HepG2 (cell line): ENCODE measurements at regions not wholly inside any gene's neighbourhood (a gene's known extent, or its start where the extent isn't known, plus 50 kb on each side); places are given as distances from the start of the nearest gene placed in this dataset.

Experiments
- ATAC-seq: fragments of 200-7000 bp; cut with Tn5 transposase; 3 replicates; pipeline ENCODE4 v1.9.1; 2020; ENCODE audit warnings: mild to moderate bottlenecking, moderate library complexity
- BruUV-seq: library from RNA; stranded (reverse); fragments of 400-500 nt; replicated peaks from 2 replicates; lab custom pipeline; 2021; lab: Mats Ljungman, UMichigan
- CTCF ChIA-PET: fragments of 300-600 bp; formaldehyde crosslinking; extraction: SDS; loops from one replicate; lab custom pipeline; 2021; ENCODE audit warnings: low total read pairs, inconsistent platforms, low intra/inter-chr PET ratio; lab: Yijun Ruan, JAX
- POLR2A ChIA-PET: fragments of 350-600 bp; sonication (Branson Sonifier 250); formaldehyde crosslinking; loops from one replicate; lab custom pipeline; 2020; ENCODE audit warnings: antibody characterized with exemption, inconsistent platforms; lab: Yijun Ruan, JAX
- DNase-seq: peaks from one replicate; pipeline ENCODE4 v3.0.0-alpha.2; 2015; ENCODE audit warnings: low spot score
- FAIRE-seq: peaks from 3 replicates; lab custom pipeline; 2011; peaks lifted over from hg19 to GRCh38; lab: Jason Lieb, UNC
- H2AFZ ChIP-seq: one replicate; pipeline ENCODE4 v1.6.1; 2011; ENCODE audit warnings: low read length, inconsistent platforms
- H3K27ac ChIP-seq: fragments of 300-600 bp; 3 replicates; pipeline ENCODE4 v1.8.0; 2011; ENCODE audit warnings: mixed run types, mild to moderate bottlenecking, mixed read lengths, low read length, inconsistent platforms; ENCODE audit not compliant: insufficient read depth; ENCODE audit errors: extremely low read length
- H3K27me3 ChIP-seq, 2 experiments: fragments of 200-600 bp in 1 of 2; 2 replicates in 1 of 2; 3 replicates in 1 of 2; pipeline versions ENCODE4 v1.6.0 to v1.8.0; 2011; ENCODE audit warnings: low read length in 2 of 2, mild to moderate bottlenecking in 2 of 2, moderate library complexity in 2 of 2, inconsistent platforms in 1 of 2; ENCODE audit not compliant: insufficient read depth in 2 of 2, control insufficient read depth in 1 of 2
- H3K36me3 ChIP-seq, 2 experiments: fragments of 200-600 bp in 1 of 2; replicated peaks in 1 of 2; 2 replicates in 1 of 2; 3 replicates in 1 of 2; pipeline versions ENCODE4 v1.5.1 to v1.8.0; 2011; ENCODE audit warnings: low read length in 2 of 2, inconsistent platforms in 1 of 2; ENCODE audit not compliant: insufficient read depth in 2 of 2, control insufficient read depth in 1 of 2
- H3K4me1 ChIP-seq: 2 replicates; pipeline ENCODE4 v1.5.1; 2012; ENCODE audit warnings: low read length, inconsistent platforms; ENCODE audit not compliant: insufficient read depth
- H3K4me2 ChIP-seq: 2 replicates; pipeline ENCODE4 v1.6.0; 2011; ENCODE audit warnings: low read depth, low read length, inconsistent platforms
- H3K4me3 ChIP-seq, 3 experiments: fragments of 200-600 bp in 1 of 3; sonication (generic), shearing (Covaris generic) in 1 of 3; replicated peaks in 1 of 3; 2 replicates each; pipeline ENCODE4 v1.5.1; 2011 to 2016; ENCODE audit warnings: low read length in 3 of 3, inconsistent platforms in 2 of 3, low read depth in 2 of 3, mild to moderate bottlenecking in 2 of 3, control low read depth in 1 of 3, mixed read lengths in 1 of 3; ENCODE audit not compliant: insufficient read depth in 1 of 3
- H3K79me2 ChIP-seq: one replicate; pipeline ENCODE4 v1.6.1; 2011; ENCODE audit warnings: low read length, inconsistent platforms; ENCODE audit not compliant: insufficient read depth
- H3K9ac ChIP-seq: 2 replicates; pipeline ENCODE4 v1.6.0; 2011; ENCODE audit warnings: mild to moderate bottlenecking, low read depth, low read length, inconsistent platforms; ENCODE audit not compliant: insufficient read depth
- H3K9me3 ChIP-seq: 2 replicates; pipeline ENCODE4 v1.5.1; 2012; ENCODE audit warnings: mild to moderate bottlenecking, low read length
- H4K20me1 ChIP-seq: 2 replicates; pipeline ENCODE4 v1.6.0; 2011; ENCODE audit warnings: inconsistent platforms, mild to moderate bottlenecking, low read length, moderate library complexity; ENCODE audit not compliant: insufficient read depth
- CCAR2 ChIP-seq: fragments of 200-400 bp; formaldehyde crosslinking; optimal IDR thresholded peaks from 2 replicates; pipeline ENCODE3; 2018; ENCODE audit warnings: low read depth, mild to moderate bottlenecking, low read length, moderate library complexity
- EZH2 ChIP-seq: conservative IDR thresholded peaks from 2 replicates; pipeline ENCODE4 v1.6.1; 2012; ENCODE audit warnings: mild to moderate bottlenecking, low read depth, low read length, moderate library complexity
- GFI1 ChIP-seq: sonication (generic); formaldehyde crosslinking; IDR thresholded peaks from 2 replicates; pipeline ENCODE4 v1.5.0; 2020; ENCODE audit warnings: missing genetic modification reagents, mild to moderate bottlenecking, borderline replicate concordance
- MED13 ChIP-seq: sonication (generic); formaldehyde crosslinking; IDR thresholded peaks from 2 replicates; pipeline ENCODE4 v1.5.0; 2020; ENCODE audit warnings: missing genetic modification reagents
- MTF2 ChIP-seq: sonication (generic); formaldehyde crosslinking; IDR thresholded peaks from 2 replicates; pipeline ENCODE4 v1.5.0; 2020; ENCODE audit warnings: missing genetic modification reagents, borderline replicate concordance
- MYC ChIP-seq: sonication (generic); formaldehyde crosslinking; IDR thresholded peaks from 2 replicates; pipeline ENCODE4 v1.9.0; 2021; ENCODE audit warnings: missing genetic modification reagents, borderline replicate concordance
- REPIN1 ChIP-seq: sonication (generic); formaldehyde crosslinking; IDR thresholded peaks from 2 replicates; pipeline ENCODE4 v1.8.0; 2022; ENCODE audit warnings: missing genetic modification reagents, low read depth, mild to moderate bottlenecking, borderline replicate concordance
- XRCC5 ChIP-seq: fragments of 200-400 bp; formaldehyde crosslinking; optimal IDR thresholded peaks from 2 replicates; pipeline ENCODE3; 2017; ENCODE audit warnings: mild to moderate bottlenecking, low read length
- ZNF234 ChIP-seq: sonication (generic); formaldehyde crosslinking; conservative IDR thresholded peaks from 2 replicates; pipeline ENCODE4 v1.5.1; 2020; ENCODE audit warnings: mild to moderate bottlenecking, missing genetic modification reagents
- ZNF615 ChIP-seq: sonication (generic); formaldehyde crosslinking; IDR thresholded peaks from 2 replicates; pipeline ENCODE4 v1.5.0; 2020; ENCODE audit warnings: mild to moderate bottlenecking, missing genetic modification reagents, borderline replicate concordance
- ZNF839 ChIP-seq: sonication (generic); formaldehyde crosslinking; IDR thresholded peaks from 2 replicates; pipeline ENCODE4 v1.4.0; 2020; ENCODE audit warnings: missing genetic modification reagents, mild to moderate bottlenecking, borderline replicate concordance
- WGBS: methylation state at CpG from one replicate; pipeline ENCODE4 v1.1.6; 2017; ENCODE audit warnings: low lambda C conversion rate; 5-methylcytosine and 5-hydroxymethylcytosine counted together
- in situ Hi-C: cut with HindIII; loops from 2 replicates; pipeline ENCODE4 v1.10.0; 2017; ENCODE audit warnings: low pct_unique_long_range_greater_than_20kb; ENCODE audit not compliant: extremely low pct_ligation_motif_present
- intact Hi-C: fragments of 100-400 bp; cut with micrococcal nuclease; formaldehyde crosslinking; loops from one replicate; pipeline ENCODE4 v1.10.0; 2022; ENCODE audit not compliant: unreplicated experiment
- TF ChIP-seq, protein P1 (sequence below): sonication (generic); formaldehyde crosslinking; IDR thresholded peaks from 2 replicates; pipeline ENCODE4 v1.5.1; 2020; ENCODE audit warnings: missing genetic modification reagents, mild to moderate bottlenecking, borderline replicate concordance

DNA sequence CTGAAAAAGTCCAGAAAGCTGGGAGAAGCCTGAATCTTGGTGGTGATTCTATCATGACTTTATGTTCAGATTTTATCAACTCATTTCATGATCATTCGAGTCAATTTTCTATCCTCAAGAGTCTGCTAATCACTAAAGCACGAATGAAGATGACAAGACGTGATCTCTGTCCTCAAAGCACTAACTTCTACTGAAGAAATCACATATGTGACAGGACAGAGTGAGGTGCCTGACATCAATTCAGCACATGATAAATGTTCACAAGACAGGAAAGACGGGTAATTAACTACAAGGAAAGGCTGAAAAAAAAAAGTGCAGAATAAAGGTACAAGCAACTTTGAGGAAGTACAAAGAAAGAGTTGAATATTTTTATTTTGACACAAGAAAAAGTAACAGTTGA, 487.1 kb downstream of the EFNB2 start:
- WGBS, result 1% methylated on average over 4 of the region's 4 CpGs
- no TSS peak for BruUV-seq
- Histone ChIP-seq H3K4me3 (no peak overlapping the region), H3K79me2 (no peaks in the 10 kb centered on the region), H3K36me3 (no peaks in the 10 kb centered on the region), H3K27me3 (peaks cover 0 to 4% of the 10 kb centered on the region in 2 experiments; a peak in 2 of 5 replicates), H2AFZ (no peak overlapping the region), H3K9ac (no peak overlapping the region), H3K9me3 (no peaks in the 10 kb centered on the region), H3K27ac (no peak overlapping the region), H3K4me1 (no peaks in the 10 kb centered on the region), H4K20me1 (no peaks in the 10 kb centered on the region), H3K4me2 (no peak overlapping the region)
- intact Hi-C loops, result no loop called here
- CTCF ChIA-PET, result no interaction called here
- in situ Hi-C loops, result no loop called here
- no peak for ATAC-seq
- no peak for FAIRE-seq
- TF ChIP-seq MED13 (CRISPR knock-in tag), result no peak
- no peak for TF ChIP-seq XRCC5
- no peak for TF ChIP-seq MYC (CRISPR knock-in tag)
- no peak for TF ChIP-seq GFI1 (CRISPR knock-in tag)
- no peak for TF ChIP-seq REPIN1 (CRISPR knock-in tag)
- no peak for TF ChIP-seq ZNF234 (CRISPR knock-in tag)
- TF ChIP-seq EZH2, result no peak
- no peak for TF ChIP-seq ZNF839
- TF ChIP-seq ZNF615 (CRISPR knock-in tag), result no peak
- TF ChIP-seq MTF2, result no peak
- TF ChIP-seq, protein P1, sequence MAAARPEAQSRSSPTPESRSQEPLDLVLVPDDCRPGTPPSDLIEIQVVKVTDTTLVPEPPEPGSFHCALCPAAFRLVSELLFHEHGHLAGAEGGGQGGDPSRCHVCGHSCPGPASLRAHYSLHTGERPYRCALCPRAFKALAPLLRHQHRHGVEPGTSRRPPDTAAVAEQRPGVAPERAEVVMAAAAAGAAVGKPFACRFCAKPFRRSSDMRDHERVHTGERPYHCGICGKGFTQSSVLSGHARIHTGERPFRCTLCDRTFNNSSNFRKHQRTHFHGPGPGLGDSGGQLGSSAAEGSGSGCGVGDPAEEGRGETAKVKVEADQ (CRISPR knock-in tag), result no peak
- no peak for TF ChIP-seq CCAR2
- DNase-seq, result no peak
- POLR2A ChIA-PET, result no interaction called here
